ENCODE measurements at regions not wholly inside any gene's neighbourhood (a gene's known extent, or its start where the extent isn't known, plus 50 kb on each side); places are given as distances from the start of the nearest gene placed in this dataset.
A peak's percentile ranks its signal among the peaks of the same experiment; 100 is the strongest.

DNA sequence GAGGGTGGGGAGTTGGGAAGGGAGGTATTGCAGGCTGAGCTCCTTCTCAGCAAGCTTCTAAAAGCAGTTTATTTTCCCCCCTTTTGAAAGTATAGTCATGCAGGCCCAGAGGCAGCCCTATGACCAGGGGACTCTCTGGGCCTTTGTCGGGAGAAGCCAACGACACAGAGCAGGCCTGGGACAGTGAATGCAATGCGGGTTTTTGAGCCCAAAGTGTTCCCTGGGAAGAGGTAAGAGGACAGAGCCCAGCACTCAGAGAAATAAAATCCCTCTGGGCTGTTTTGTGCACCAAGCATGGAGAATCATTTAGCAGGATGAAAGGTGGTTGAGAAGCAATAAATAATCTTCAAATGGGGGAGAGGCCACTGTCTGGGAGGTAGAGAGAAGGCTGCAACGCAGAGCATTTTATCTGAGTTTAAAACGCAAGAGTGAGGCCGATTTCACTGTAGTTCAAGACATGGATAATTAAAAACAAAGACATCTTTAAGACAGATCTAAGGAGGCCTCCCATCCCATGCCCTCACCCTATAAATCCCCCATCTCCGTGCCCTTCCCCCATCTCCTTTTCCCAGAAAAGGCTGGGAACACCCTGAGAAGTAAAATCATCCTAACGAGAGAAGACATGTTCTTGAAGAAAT, 237.5 kb downstream of the CDC5L start:
- Histone ChIP-seq H3K36me3 (ENCODE audit: insufficient read depth, low read length) (no peaks in the 10 kb centered on the region), H3K4me1 (ENCODE audit: low read length) (no peaks in the 10 kb centered on the region), H3K27ac (ENCODE audit: low read length) (no peak overlapping the region), H4K20me1 (ENCODE audit: insufficient read depth, low read depth, low read length) (no peaks in the 10 kb centered on the region), H3K9ac (ENCODE audit: low read length) (no peak overlapping the region), H3K4me2 (ENCODE audit: low read depth, low read length, poor library complexity, severe bottlenecking) (no peak overlapping the region), H3K9me3 (ENCODE audit: low read length) (no peaks in the 10 kb centered on the region), H3K79me2 (ENCODE audit: low read length) (no peaks in the 10 kb centered on the region), H3K27me3 (ENCODE audit: low read length) (no peaks in the 10 kb centered on the region), H2AFZ (ENCODE audit: low read length) (no peak overlapping the region), H3K4me3 (ENCODE audit: low read length) (no peak overlapping the region), H3K9me2 (replicated peaks; ENCODE audit: insufficient read depth, low read length) (no peaks in the 10 kb centered on the region)
- no peak for DNase-seq

DNA sequence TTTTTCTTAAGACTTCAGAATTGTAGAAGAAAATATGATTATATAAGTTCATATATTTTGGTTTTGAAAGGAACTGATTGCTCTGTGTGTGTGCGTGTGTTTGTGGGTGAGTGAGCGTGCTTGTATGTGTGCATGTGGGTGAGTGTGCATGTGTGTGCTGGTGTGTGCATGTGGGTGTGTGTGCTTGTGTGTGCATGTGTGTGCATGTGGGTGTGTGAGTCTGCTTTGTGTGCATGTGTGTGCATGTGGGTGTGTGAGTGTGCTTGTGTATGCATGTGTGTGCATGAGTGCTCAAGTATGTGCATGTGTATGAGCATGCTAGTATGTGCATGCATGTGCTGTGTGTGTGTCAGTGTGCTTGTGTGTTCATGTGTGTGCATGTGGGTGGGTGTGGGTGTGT, 238.5 kb downstream of the CDC5L start:
- Histone ChIP-seq H3K79me2 (ENCODE audit: low read length) (no peaks in the 10 kb centered on the region), H3K9me3 (ENCODE audit: low read length) (no peaks in the 10 kb centered on the region), H3K27ac (ENCODE audit: low read length) (no peak overlapping the region), H3K4me3 (ENCODE audit: low read length) (no peak overlapping the region), H3K36me3 (ENCODE audit: insufficient read depth, low read length) (no peaks in the 10 kb centered on the region), H4K20me1 (ENCODE audit: insufficient read depth, low read depth, low read length) (no peaks in the 10 kb centered on the region), H2AFZ (ENCODE audit: low read length) (no peak overlapping the region), H3K9ac (ENCODE audit: low read length) (no peak overlapping the region), H3K4me1 (ENCODE audit: low read length) (no peaks in the 10 kb centered on the region), H3K27me3 (ENCODE audit: low read length) (no peaks in the 10 kb centered on the region), H3K4me2 (ENCODE audit: low read depth, low read length, poor library complexity, severe bottlenecking) (no peak overlapping the region), H3K9me2 (replicated peaks; ENCODE audit: insufficient read depth, low read length) (no peaks in the 10 kb centered on the region)
- DNase-seq, result no peak

DNA sequence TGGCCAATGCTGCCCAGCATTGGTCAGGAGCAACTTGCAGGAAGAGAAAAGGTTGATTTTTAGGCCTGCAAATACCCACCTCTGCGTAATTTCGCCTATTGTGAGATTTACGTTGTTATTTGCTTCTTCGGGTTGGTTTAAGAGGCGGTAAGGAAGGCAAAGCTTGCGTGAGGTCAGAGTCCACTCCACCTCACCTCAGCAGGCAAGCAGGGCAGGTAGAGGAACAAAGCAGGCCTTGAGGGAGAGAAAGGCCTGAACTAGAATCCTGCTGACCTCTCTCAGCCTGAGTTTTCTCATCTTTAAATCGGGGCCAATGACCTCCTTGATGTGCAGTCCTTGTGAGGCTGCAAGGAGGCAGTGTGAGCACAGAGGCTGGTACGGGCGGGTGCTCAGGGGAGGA, 239.1 kb downstream of the CDC5L start:
- no peaks in the 10 kb centered on the region for H3K36me3 ChIP-seq (ENCODE audit: insufficient read depth, low read length)
- no peaks in the 10 kb centered on the region for H3K27me3 ChIP-seq (ENCODE audit: low read length)
- no peak overlapping the region for H3K27ac ChIP-seq (ENCODE audit: low read length)
- H3K9ac ChIP-seq (ENCODE audit: low read length), result no peak overlapping the region
- H4K20me1 ChIP-seq (ENCODE audit: insufficient read depth, low read depth, low read length), result no peaks in the 10 kb centered on the region
- no peak overlapping the region for H3K4me2 ChIP-seq (ENCODE audit: low read depth, low read length, poor library complexity, severe bottlenecking)
- no peaks in the 10 kb centered on the region for H3K9me2 ChIP-seq (replicated peaks; ENCODE audit: insufficient read depth, low read length)
- DNase-seq, result no peak
- H2AFZ ChIP-seq (ENCODE audit: low read length), result no peak overlapping the region
- H3K9me3 ChIP-seq (ENCODE audit: low read length), result no peaks in the 10 kb centered on the region
- H3K4me3 ChIP-seq (ENCODE audit: low read length), result no peak overlapping the region
- no peaks in the 10 kb centered on the region for H3K4me1 ChIP-seq (ENCODE audit: low read length)
- no peaks in the 10 kb centered on the region for H3K79me2 ChIP-seq (ENCODE audit: low read length)

DNA sequence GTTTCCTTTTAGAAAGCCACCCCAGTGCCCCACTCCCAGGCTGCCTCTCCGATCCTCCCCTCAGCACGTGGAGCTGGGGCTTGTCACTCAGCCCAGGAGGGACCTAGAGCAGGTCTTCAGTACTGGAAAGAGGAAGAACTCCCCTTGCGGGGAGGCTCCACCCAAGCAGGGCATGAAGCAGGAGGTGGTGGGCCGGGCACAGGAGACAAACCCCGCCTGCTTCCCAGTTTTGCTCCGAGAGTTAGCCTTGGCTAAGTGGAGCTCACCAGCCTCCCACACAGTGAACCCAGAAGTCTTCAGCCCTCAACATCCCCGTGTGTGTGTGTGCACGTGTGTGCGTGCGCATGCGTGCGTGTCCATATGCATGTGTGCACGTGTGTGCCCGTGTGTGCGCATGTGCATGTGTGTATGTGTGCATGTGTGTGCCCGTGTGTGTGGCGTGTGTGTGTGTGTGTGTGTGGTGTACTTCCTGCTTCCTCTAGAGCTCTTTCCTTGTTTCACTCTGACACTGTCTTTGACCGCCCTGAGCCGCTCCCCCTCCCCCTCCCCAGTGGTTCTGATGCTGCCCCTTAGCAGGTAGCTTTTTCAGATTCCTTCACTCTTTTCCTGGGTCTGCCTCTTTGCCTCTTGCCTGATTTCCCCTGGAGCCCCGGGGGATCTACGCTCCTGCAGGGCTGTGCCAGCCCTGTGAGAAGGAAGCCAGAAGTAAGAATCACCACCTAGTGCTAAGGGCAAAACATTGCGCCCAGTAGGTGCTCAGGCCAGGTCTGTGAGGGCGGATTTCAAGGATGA, 239.8 kb downstream of the CDC5L start:
- Histone ChIP-seq H3K27me3 (ENCODE audit: low read length) (no peaks in the 10 kb centered on the region), H3K9ac (ENCODE audit: low read length) (no peak overlapping the region), H3K79me2 (ENCODE audit: low read length) (no peaks in the 10 kb centered on the region), H3K4me1 (ENCODE audit: low read length) (no peaks in the 10 kb centered on the region), H3K9me3 (ENCODE audit: low read length) (no peaks in the 10 kb centered on the region), H2AFZ (ENCODE audit: low read length) (no peak overlapping the region), H3K4me2 (ENCODE audit: low read depth, low read length, poor library complexity, severe bottlenecking) (no peak overlapping the region), H3K4me3 (ENCODE audit: low read length) (no peak overlapping the region), H3K36me3 (ENCODE audit: insufficient read depth, low read length) (no peaks in the 10 kb centered on the region), H3K9me2 (replicated peaks; ENCODE audit: insufficient read depth, low read length) (no peaks in the 10 kb centered on the region), H3K27ac (ENCODE audit: low read length) (no peak overlapping the region), H4K20me1 (ENCODE audit: insufficient read depth, low read depth, low read length) (no peaks in the 10 kb centered on the region)
- DNase-seq, result no peak

DNA sequence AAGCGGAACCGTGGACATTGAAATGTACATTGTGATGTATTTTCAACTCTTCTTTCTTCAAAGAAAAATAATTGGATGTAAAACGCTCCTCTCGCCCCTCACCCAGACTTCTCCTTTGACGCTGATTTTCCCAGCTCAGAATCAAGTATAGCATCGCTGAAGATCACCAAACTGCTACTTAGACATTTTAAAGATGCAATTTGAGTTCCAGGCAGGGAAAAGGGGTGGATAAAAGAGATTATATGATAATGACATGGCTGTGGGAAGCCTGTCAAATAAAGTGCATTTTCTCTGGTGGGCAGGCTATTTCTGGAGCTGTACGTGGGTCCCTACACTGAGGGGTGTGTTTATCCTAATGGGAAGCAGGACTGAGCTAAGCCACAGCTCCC, 240.4 kb downstream of the CDC5L start:
- H3K4me1 ChIP-seq (ENCODE audit: low read length), result no peaks in the 10 kb centered on the region
- H3K4me3 ChIP-seq (ENCODE audit: low read length), result no peak overlapping the region
- no peak overlapping the region for H3K27ac ChIP-seq (ENCODE audit: low read length)
- no peaks in the 10 kb centered on the region for H3K9me3 ChIP-seq (ENCODE audit: low read length)
- H3K79me2 ChIP-seq (ENCODE audit: low read length), result no peaks in the 10 kb centered on the region
- H4K20me1 ChIP-seq (ENCODE audit: insufficient read depth, low read depth, low read length), result no peaks in the 10 kb centered on the region
- no peaks in the 10 kb centered on the region for H3K27me3 ChIP-seq (ENCODE audit: low read length)
- no peaks in the 10 kb centered on the region for H3K9me2 ChIP-seq (replicated peaks; ENCODE audit: insufficient read depth, low read length)
- H3K36me3 ChIP-seq (ENCODE audit: insufficient read depth, low read length), result no peaks in the 10 kb centered on the region
- H2AFZ ChIP-seq (ENCODE audit: low read length), result no peak overlapping the region
- DNase-seq, result no peak
- no peak overlapping the region for H3K9ac ChIP-seq (ENCODE audit: low read length)
- H3K4me2 ChIP-seq (ENCODE audit: low read depth, low read length, poor library complexity, severe bottlenecking), result no peak overlapping the region

DNA sequence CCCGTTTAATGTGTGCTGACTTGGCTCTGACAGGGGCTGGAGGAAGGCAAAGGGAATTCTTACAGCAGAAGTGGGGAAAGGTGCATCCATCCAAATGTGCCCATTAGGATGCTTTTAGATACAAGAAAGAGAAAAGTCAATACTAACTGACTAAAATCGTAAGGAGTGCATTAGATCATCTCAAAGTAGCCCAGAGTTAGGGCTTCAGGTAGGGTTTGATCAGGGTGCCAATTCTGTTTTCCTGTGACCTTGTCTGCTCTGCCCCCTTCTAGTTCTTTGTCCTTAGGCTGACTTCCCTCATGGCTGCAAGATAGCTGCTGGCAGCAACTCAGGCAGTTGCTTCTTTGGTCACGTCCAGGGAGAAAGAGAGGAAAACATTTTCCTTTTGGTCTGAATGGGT, 240.8 kb downstream of the CDC5L start:
- DNase-seq, result no peak
- H3K9me2 ChIP-seq (replicated peaks; ENCODE audit: insufficient read depth, low read length), result no peaks in the 10 kb centered on the region
- no peaks in the 10 kb centered on the region for H3K4me1 ChIP-seq (ENCODE audit: low read length)
- H3K9ac ChIP-seq (ENCODE audit: low read length), result no peak overlapping the region
- H4K20me1 ChIP-seq (ENCODE audit: insufficient read depth, low read depth, low read length), result no peaks in the 10 kb centered on the region
- H3K36me3 ChIP-seq (ENCODE audit: insufficient read depth, low read length), result no peaks in the 10 kb centered on the region
- H3K27ac ChIP-seq (ENCODE audit: low read length), result no peak overlapping the region
- no peaks in the 10 kb centered on the region for H3K27me3 ChIP-seq (ENCODE audit: low read length)
- H3K9me3 ChIP-seq (ENCODE audit: low read length), result no peaks in the 10 kb centered on the region
- H3K4me3 ChIP-seq (ENCODE audit: low read length), result no peak overlapping the region
- no peak overlapping the region for H2AFZ ChIP-seq (ENCODE audit: low read length)
- no peaks in the 10 kb centered on the region for H3K79me2 ChIP-seq (ENCODE audit: low read length)
- no peak overlapping the region for H3K4me2 ChIP-seq (ENCODE audit: low read depth, low read length, poor library complexity, severe bottlenecking)

DNA sequence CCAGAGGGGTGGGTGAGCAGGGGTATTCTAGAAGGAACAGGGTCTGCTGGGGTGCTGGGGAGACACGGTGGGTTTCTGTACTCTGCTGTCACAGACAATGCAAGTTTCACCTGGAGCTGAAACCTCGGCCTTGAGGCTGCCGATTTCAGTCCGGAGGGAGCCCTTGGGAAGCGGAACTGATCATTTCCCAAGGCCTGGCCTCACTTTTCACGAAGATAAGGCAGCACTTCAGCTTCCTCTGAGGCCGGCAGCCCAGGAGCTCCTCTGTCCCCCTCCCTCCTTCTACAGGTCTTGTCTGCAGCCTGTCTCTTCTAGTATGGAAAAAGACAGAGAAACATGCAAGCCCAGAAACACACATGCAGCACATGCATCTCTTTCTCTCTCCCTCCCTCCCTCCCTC, 242.1 kb downstream of the CDC5L start:
- DNase-seq, result no peak
- Histone ChIP-seq H3K79me2 (ENCODE audit: low read length) (no peaks in the 10 kb centered on the region), H3K4me2 (ENCODE audit: low read depth, low read length, poor library complexity, severe bottlenecking) (no peak overlapping the region), H3K36me3 (ENCODE audit: insufficient read depth, low read length) (no peaks in the 10 kb centered on the region), H2AFZ (ENCODE audit: low read length) (no peak overlapping the region), H3K4me1 (ENCODE audit: low read length) (no peaks in the 10 kb centered on the region), H3K9me2 (replicated peaks; ENCODE audit: insufficient read depth, low read length) (no peaks in the 10 kb centered on the region), H3K4me3 (ENCODE audit: low read length) (no peak overlapping the region), H4K20me1 (ENCODE audit: insufficient read depth, low read depth, low read length) (no peaks in the 10 kb centered on the region), H3K9ac (ENCODE audit: low read length) (no peak overlapping the region), H3K27ac (ENCODE audit: low read length) (no peak overlapping the region), H3K9me3 (ENCODE audit: low read length) (no peaks in the 10 kb centered on the region), H3K27me3 (ENCODE audit: low read length) (no peaks in the 10 kb centered on the region)

DNA sequence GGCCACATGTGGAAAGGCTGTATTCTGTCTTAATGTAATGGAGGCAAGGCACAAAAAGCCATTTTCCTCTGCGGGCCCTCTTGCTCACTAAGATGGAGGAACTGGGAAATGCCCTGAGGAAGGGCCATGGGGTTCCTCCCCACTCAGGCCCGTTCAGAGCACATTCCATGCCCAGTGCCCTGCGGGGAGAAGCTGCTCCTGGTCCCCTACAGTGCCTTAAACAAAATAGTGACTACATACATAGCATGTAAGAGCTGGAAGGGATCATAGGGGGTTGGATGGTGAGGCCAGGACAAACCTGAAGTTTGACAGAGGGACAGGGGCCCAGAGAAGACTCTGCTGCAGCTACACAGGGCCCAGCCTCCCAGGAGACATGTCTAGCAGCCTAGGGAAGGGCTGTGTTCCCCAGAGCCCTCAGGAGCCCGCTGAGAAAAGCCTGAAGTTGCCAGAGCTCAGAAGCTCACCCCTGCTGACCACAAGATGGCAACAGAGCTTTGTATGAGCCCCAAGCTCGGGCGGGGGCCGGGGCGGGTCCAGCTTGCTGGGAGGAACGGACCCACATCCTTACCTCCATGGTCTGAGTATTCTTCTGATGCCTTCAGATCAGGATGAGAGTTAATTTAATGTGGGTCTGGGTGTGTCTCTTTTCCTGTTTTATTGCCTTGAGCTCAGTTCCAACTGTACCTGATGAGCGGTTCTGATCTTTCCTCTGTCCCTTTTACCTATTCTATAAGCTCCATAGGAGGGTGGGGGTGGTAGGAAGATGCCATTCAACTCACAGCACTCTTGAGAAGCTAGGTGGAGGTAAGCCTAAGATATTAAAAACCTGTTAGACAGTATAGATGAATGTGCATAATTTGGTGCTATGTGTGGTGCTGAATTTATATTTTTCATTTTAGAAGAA, 242.9 kb downstream of the CDC5L start:
- Histone ChIP-seq H3K9me3 (ENCODE audit: low read length) (no peaks in the 10 kb centered on the region), H3K4me1 (ENCODE audit: low read length) (no peaks in the 10 kb centered on the region), H3K4me2 (ENCODE audit: low read depth, low read length, poor library complexity, severe bottlenecking) (no peak overlapping the region), H3K9ac (ENCODE audit: low read length) (no peak overlapping the region), H3K9me2 (replicated peaks; ENCODE audit: insufficient read depth, low read length) (no peaks in the 10 kb centered on the region), H3K27me3 (ENCODE audit: low read length) (no peaks in the 10 kb centered on the region), H4K20me1 (ENCODE audit: insufficient read depth, low read depth, low read length) (no peaks in the 10 kb centered on the region), H3K27ac (ENCODE audit: low read length) (no peak overlapping the region), H3K4me3 (ENCODE audit: low read length) (no peak overlapping the region), H3K36me3 (ENCODE audit: insufficient read depth, low read length) (no peaks in the 10 kb centered on the region), H3K79me2 (ENCODE audit: low read length) (no peaks in the 10 kb centered on the region), H2AFZ (ENCODE audit: low read length) (no peak overlapping the region)
- peak; percentile 54 for DNase-seq
